ENCODE measurements at regions not wholly inside any gene's neighbourhood (a gene's known extent, or its start where the extent isn't known, plus 50 kb on each side); places are given as distances from the start of the nearest gene placed in this dataset.

DNA sequence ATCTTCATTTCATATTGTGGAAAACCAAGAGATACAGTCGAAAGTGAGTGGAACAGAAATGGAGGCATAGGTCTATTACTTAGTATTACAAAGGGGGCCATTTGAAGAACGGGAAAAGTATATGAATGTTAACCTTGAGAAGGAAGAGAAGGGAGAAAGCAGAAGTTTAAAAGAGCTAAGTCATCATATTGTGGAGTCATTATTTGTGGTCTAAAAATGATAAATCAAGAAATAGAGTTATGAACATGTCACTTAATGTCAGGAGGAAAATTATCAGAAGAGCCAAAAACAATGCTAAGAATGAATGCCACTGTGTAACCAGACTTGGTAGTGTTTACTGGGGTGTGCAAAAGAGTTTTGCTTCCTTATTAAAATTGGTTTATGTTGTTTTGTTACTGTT is 589.5 kb upstream of the LCORL start:
- TF ChIP-seq, protein P1, sequence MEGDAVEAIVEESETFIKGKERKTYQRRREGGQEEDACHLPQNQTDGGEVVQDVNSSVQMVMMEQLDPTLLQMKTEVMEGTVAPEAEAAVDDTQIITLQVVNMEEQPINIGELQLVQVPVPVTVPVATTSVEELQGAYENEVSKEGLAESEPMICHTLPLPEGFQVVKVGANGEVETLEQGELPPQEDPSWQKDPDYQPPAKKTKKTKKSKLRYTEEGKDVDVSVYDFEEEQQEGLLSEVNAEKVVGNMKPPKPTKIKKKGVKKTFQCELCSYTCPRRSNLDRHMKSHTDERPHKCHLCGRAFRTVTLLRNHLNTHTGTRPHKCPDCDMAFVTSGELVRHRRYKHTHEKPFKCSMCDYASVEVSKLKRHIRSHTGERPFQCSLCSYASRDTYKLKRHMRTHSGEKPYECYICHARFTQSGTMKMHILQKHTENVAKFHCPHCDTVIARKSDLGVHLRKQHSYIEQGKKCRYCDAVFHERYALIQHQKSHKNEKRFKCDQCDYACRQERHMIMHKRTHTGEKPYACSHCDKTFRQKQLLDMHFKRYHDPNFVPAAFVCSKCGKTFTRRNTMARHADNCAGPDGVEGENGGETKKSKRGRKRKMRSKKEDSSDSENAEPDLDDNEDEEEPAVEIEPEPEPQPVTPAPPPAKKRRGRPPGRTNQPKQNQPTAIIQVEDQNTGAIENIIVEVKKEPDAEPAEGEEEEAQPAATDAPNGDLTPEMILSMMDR (IDR thresholded peaks at IDR 0.05) = no peak
- TF ChIP-seq POLR2A (IDR thresholded peaks at IDR 0.05) = no peak
- no peak for TF ChIP-seq POLR2AphosphoS5 (IDR thresholded peaks at IDR 0.05)
- TF ChIP-seq EP300 (IDR thresholded peaks at IDR 0.05) = no peak
